DOHH2 (cell line): ENCODE measurements at regions not wholly inside any gene's neighbourhood (a gene's known extent, or its start where the extent isn't known, plus 50 kb on each side); places are given as distances from the start of the nearest gene placed in this dataset.

ENCODE experiments used
- H3F3A ChIP-seq: fragments of 200-600 bp; sonication (generic), shearing (Covaris generic); 2 replicates; pipeline ENCODE4 v1.6.0; 2016; ENCODE audit warnings: antibody characterized with exemption, mild to moderate bottlenecking; ENCODE audit not compliant: control insufficient read depth, insufficient read depth
- H3K27ac ChIP-seq: fragments of 200-600 bp; sonication (generic); 2 replicates; pipeline ENCODE4 v1.5.1; 2014; ENCODE audit warnings: low read depth, mild to moderate bottlenecking, low read length, moderate library complexity
- H3K27me3 ChIP-seq: fragments of 200-600 bp; sonication (generic); 2 replicates; pipeline ENCODE4 v1.6.1; 2014; ENCODE audit warnings: mild to moderate bottlenecking, low read length, mixed read lengths; ENCODE audit not compliant: control insufficient read depth
- H3K36me3 ChIP-seq: fragments of 200-600 bp; sonication (generic); 2 replicates; pipeline ENCODE4 v1.6.1; 2014; ENCODE audit warnings: mild to moderate bottlenecking, low read length, moderate library complexity, mixed read lengths; ENCODE audit not compliant: control insufficient read depth
- H3K4me1 ChIP-seq: fragments of 200-600 bp; sonication (generic); 2 replicates; pipeline ENCODE4 v1.6.1; 2014; ENCODE audit warnings: mild to moderate bottlenecking, low read length, mixed read lengths; ENCODE audit not compliant: control insufficient read depth
- H3K4me2 ChIP-seq: fragments of 200-600 bp; sonication (generic); 2 replicates; pipeline ENCODE4 v1.6.0; 2014; ENCODE audit warnings: mild to moderate bottlenecking, low read length, moderate library complexity
- H3K4me3 ChIP-seq: fragments of 200-600 bp; sonication (generic); 2 replicates; pipeline ENCODE4 v1.5.1; 2014; ENCODE audit warnings: mild to moderate bottlenecking, low read length, mixed read lengths
- H3K79me2 ChIP-seq: fragments of 200-600 bp; sonication (generic); 2 replicates; pipeline ENCODE4 v1.6.1; 2014; ENCODE audit warnings: mild to moderate bottlenecking, low read length, mixed read lengths; ENCODE audit not compliant: control insufficient read depth
- H3K9me2 ChIP-seq: fragments of 200-600 bp; sonication (generic); replicated peaks from 2 replicates; pipeline ENCODE4 v1.6.1; 2014; ENCODE audit warnings: mild to moderate bottlenecking, low read length, mixed read lengths; ENCODE audit not compliant: control insufficient read depth
- H3K9me3 ChIP-seq: fragments of 200-600 bp; sonication (generic); 2 replicates; pipeline ENCODE4 v1.6.1; 2014; ENCODE audit warnings: antibody characterized with exemption, low read length, mixed read lengths; ENCODE audit not compliant: control insufficient read depth, insufficient read depth
- H4K20me1 ChIP-seq: fragments of 200-600 bp; sonication (generic); 2 replicates; pipeline ENCODE4 v1.6.0; 2014; ENCODE audit warnings: low read depth, mild to moderate bottlenecking, antibody characterized with exemption, low read length, moderate library complexity; ENCODE audit not compliant: control insufficient read depth, insufficient read depth
- EZH2phosphoT487 ChIP-seq: fragments of 200-600 bp; sonication (generic); IDR thresholded peaks from 2 replicates; pipeline ENCODE4 v1.6.1; 2017; ENCODE audit warnings: borderline replicate concordance, mild to moderate bottlenecking, antibody characterized with exemption, low read length, moderate library complexity, mixed read lengths
- TF ChIP-seq, protein P1 (sequence below): fragments of 200-600 bp; sonication (generic); IDR thresholded peaks from one replicate; pipeline ENCODE4 v1.5.1; 2014; ENCODE audit warnings: antibody characterized with exemption, mild to moderate bottlenecking, low read depth, low read length; ENCODE audit not compliant: poor library complexity, severe bottlenecking

GRCh38 chr6:1068068-1068467, 243.8 kb upstream of the FOXQ1 start:
- TF ChIP-seq EZH2phosphoT487, result no peak

GRCh38 chr6:1067346-1067745, 244.6 kb upstream of the FOXQ1 start:
- Histone ChIP-seq H3K79me2 (no peaks in the 10 kb centered on the region), H3K36me3 (no peaks in the 10 kb centered on the region), H3K9me3 (no peaks in the 10 kb centered on the region), H4K20me1 (no peaks in the 10 kb centered on the region), H3K4me2 (no peak overlapping the region), H3F3A (no peaks in the 10 kb centered on the region), H3K9me2 (no peaks in the 10 kb centered on the region), H3K27me3 (no peaks in the 10 kb centered on the region), H3K27ac (no peak overlapping the region), H3K4me3 (no peak overlapping the region), H3K4me1 (no peaks in the 10 kb centered on the region)
- TF ChIP-seq EZH2phosphoT487, result no peak
- TF ChIP-seq, protein P1, sequence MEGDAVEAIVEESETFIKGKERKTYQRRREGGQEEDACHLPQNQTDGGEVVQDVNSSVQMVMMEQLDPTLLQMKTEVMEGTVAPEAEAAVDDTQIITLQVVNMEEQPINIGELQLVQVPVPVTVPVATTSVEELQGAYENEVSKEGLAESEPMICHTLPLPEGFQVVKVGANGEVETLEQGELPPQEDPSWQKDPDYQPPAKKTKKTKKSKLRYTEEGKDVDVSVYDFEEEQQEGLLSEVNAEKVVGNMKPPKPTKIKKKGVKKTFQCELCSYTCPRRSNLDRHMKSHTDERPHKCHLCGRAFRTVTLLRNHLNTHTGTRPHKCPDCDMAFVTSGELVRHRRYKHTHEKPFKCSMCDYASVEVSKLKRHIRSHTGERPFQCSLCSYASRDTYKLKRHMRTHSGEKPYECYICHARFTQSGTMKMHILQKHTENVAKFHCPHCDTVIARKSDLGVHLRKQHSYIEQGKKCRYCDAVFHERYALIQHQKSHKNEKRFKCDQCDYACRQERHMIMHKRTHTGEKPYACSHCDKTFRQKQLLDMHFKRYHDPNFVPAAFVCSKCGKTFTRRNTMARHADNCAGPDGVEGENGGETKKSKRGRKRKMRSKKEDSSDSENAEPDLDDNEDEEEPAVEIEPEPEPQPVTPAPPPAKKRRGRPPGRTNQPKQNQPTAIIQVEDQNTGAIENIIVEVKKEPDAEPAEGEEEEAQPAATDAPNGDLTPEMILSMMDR, result no peak

More at GRCh38 chr6:1068068-1068467, 243.8 kb upstream of the FOXQ1 start:
- H3K79me2 ChIP-seq, result no peaks in the 10 kb centered on the region
- no peaks in the 10 kb centered on the region for H4K20me1 ChIP-seq
- H3K4me2 ChIP-seq, result no peak overlapping the region
- no peak overlapping the region for H3K27ac ChIP-seq
- H3K9me2 ChIP-seq, result no peaks in the 10 kb centered on the region
- H3K36me3 ChIP-seq, result no peaks in the 10 kb centered on the region
- H3K9me3 ChIP-seq, result no peaks in the 10 kb centered on the region
- H3K4me1 ChIP-seq, result no peaks in the 10 kb centered on the region
- no peaks in the 10 kb centered on the region for H3F3A ChIP-seq
- H3K4me3 ChIP-seq, result no peak overlapping the region
- H3K27me3 ChIP-seq, result no peaks in the 10 kb centered on the region

- Histone ChIP-seq H3F3A (no peaks in the 10 kb centered on the region), H3K4me2 (no peak overlapping the region), H3K9me3 (no peaks in the 10 kb centered on the region), H3K27ac (no peak overlapping the region), H3K9me2 (no peaks in the 10 kb centered on the region), H4K20me1 (no peaks in the 10 kb centered on the region), H3K4me3 (no peak overlapping the region), H3K79me2 (no peaks in the 10 kb centered on the region), H3K36me3 (no peaks in the 10 kb centered on the region), H3K4me1 (no peaks in the 10 kb centered on the region), H3K27me3 (no peaks in the 10 kb centered on the region)
- TF ChIP-seq, protein P1, result no peak
- TF ChIP-seq EZH2phosphoT487, result no peak
Observed at GRCh38 chr6:1066449-1067090, 245.3 kb upstream of the FOXQ1 start.

GRCh38 chr6:1065986-1066385, 245.9 kb upstream of the FOXQ1 start:
- no peaks in the 10 kb centered on the region for H3K27me3 ChIP-seq
- no peaks in the 10 kb centered on the region for H4K20me1 ChIP-seq
- H3K9me3 ChIP-seq, result no peaks in the 10 kb centered on the region
- no peak for TF ChIP-seq EZH2phosphoT487
- TF ChIP-seq, protein P1, result no peak
- no peaks in the 10 kb centered on the region for H3F3A ChIP-seq
- no peaks in the 10 kb centered on the region for H3K4me1 ChIP-seq
- H3K79me2 ChIP-seq, result no peaks in the 10 kb centered on the region
- H3K27ac ChIP-seq, result no peak overlapping the region
- H3K4me3 ChIP-seq, result no peak overlapping the region
- H3K4me2 ChIP-seq, result no peak overlapping the region
- H3K9me2 ChIP-seq, result no peaks in the 10 kb centered on the region
- H3K36me3 ChIP-seq, result no peaks in the 10 kb centered on the region
